ENCODE measurements at regions not wholly inside any gene's neighbourhood (a gene's known extent, or its start where the extent isn't known, plus 50 kb on each side); places are given as distances from the start of the nearest gene placed in this dataset.

DNA sequence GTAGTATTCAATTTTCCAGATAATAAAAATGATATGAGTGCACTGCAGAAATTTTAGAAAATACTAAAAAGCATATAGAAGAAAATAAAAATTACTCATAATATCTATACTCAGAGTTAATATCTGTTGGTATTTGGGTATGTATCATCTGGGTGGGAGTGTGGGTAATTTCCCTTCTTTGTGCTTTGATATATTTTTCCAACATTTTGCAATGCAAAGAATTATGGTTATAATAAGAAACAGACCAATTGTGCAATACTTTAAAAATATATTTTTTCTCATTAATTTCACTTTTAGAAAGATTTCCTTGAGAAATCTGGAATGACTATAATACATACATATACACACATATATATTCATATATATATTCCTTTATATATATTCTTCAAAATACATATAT lies 665.7 kb downstream of the ADGRL2 start:
- no peaks in the 10 kb centered on the region for H3K9me3 ChIP-seq (ENCODE audit: control insufficient read depth in 1 of 2, low read length in 2 of 2)
- peaks cover 0 to 4% of the 10 kb centered on the region in 2 donors for H3K4me1 ChIP-seq (ENCODE audit: control insufficient read depth in 1 of 2, insufficient read depth in 2 of 2, low read length in 2 of 2)
- H3K36me3 ChIP-seq (ENCODE audit: control insufficient read depth in 1 of 2, insufficient read depth in 2 of 2, low read length in 2 of 2), result no peaks in the 10 kb centered on the region
- H3K4me3 ChIP-seq (ENCODE audit: low read depth in 1 of 2, low read length in 2 of 2), result no peak overlapping the region
- H3K27ac ChIP-seq (ENCODE audit: low read length), result no peak overlapping the region
- no peaks in the 10 kb centered on the region for H3K27me3 ChIP-seq (ENCODE audit: low read depth, low read length)

DNA sequence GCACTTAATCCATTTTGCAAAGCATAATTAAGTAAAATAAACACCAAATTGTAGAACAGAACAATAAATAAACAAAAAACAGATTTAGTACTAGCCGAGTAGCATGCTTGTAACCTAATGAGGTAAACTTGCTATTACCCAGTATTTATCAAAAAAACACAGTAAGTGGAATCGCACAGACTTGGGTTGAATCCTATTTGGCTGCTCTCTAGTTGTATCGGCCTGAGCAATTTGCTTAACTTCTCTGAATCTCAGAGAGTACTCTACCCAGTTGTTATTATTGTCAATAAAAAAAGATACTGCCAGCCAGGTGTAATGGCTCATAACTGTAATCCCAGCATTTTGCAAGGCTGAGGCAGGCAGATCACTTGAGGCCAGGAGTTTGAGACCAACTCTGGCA lies 664.3 kb downstream of the ADGRL2 start:
- H3K27ac ChIP-seq (ENCODE audit: low read length), result no peak overlapping the region
- H3K9me3 ChIP-seq (ENCODE audit: control insufficient read depth in 1 of 2, low read length in 2 of 2), result no peaks in the 10 kb centered on the region
- H3K4me3 ChIP-seq (ENCODE audit: low read depth in 1 of 2, low read length in 2 of 2), result no peak overlapping the region
- no peaks in the 10 kb centered on the region for H3K27me3 ChIP-seq (ENCODE audit: low read depth, low read length)
- no peaks in the 10 kb centered on the region for H3K36me3 ChIP-seq (ENCODE audit: control insufficient read depth in 1 of 2, insufficient read depth in 2 of 2, low read length in 2 of 2)
- H3K4me1 ChIP-seq (ENCODE audit: control insufficient read depth in 1 of 2, insufficient read depth in 2 of 2, low read length in 2 of 2), result peaks cover 0 to 4% of the 10 kb centered on the region in 2 donors

DNA sequence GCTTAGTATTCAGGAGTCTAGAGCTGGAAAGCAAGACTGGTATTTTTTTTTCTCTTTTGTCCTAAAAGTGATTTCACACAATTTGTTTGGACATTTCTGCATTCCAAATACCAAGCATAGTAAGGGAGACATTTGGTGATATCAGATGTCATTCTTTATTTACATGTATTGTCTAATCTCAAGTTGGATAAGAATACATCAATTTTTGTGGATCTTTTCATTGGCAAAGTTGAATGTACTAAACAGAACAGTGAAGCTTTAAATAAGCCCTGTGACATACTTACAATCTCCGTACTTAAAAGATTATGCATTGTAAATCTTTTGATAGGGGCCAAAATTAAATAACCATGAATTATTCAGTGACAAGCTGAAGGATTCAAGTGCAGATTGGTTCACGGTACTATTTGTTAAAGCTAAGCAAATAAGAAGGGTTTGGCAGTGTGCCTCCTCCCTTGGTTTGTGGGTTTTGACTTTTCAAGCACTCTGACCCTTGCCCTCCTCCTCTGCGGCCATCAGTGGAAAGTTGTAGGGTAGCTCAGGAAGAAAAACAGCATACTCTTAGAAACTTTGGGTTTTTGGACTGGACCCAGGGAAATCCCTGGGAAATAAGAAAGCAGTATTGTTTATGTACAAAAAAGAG lies 663.7 kb downstream of the ADGRL2 start:
- no peak overlapping the region for H3K27ac ChIP-seq (ENCODE audit: low read length)
- H3K4me3 ChIP-seq (ENCODE audit: low read depth in 1 of 2, low read length in 2 of 2), result no peak overlapping the region
- H3K4me1 ChIP-seq (ENCODE audit: control insufficient read depth in 1 of 2, insufficient read depth in 2 of 2, low read length in 2 of 2), result peaks cover 0 to 4% of the 10 kb centered on the region in 2 donors
- no peaks in the 10 kb centered on the region for H3K27me3 ChIP-seq (ENCODE audit: low read depth, low read length)
- H3K36me3 ChIP-seq (ENCODE audit: control insufficient read depth in 1 of 2, insufficient read depth in 2 of 2, low read length in 2 of 2), result no peaks in the 10 kb centered on the region
- H3K9me3 ChIP-seq (ENCODE audit: control insufficient read depth in 1 of 2, low read length in 2 of 2), result no peaks in the 10 kb centered on the region

DNA sequence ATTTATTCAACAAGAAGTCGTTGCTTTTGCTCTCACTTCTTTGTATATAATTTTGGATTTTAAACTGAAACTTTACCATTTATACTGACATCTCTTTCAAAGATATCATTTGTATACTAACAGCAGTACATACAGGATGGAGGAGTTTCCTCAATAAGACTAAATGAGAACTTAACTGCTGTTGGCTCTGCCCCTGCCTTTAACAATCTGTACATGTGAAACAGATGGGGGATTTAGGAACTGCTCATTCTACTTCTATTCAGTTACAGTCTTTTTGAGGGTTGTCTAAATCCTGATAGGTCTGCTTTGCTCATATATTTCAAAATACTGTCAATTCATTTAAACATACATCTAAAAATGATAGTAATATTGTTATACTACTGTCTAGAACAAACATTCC lies 663.2 kb downstream of the ADGRL2 start:
- no peak overlapping the region for H3K4me3 ChIP-seq (ENCODE audit: low read depth in 1 of 2, low read length in 2 of 2)
- no peaks in the 10 kb centered on the region for H3K36me3 ChIP-seq (ENCODE audit: control insufficient read depth in 1 of 2, insufficient read depth in 2 of 2, low read length in 2 of 2)
- no peaks in the 10 kb centered on the region for H3K9me3 ChIP-seq (ENCODE audit: control insufficient read depth in 1 of 2, low read length in 2 of 2)
- peaks cover 0 to 4% of the 10 kb centered on the region in 2 donors for H3K4me1 ChIP-seq (ENCODE audit: control insufficient read depth in 1 of 2, insufficient read depth in 2 of 2, low read length in 2 of 2)
- H3K27ac ChIP-seq (ENCODE audit: low read length), result no peak overlapping the region
- H3K27me3 ChIP-seq (ENCODE audit: low read depth, low read length), result no peaks in the 10 kb centered on the region

DNA sequence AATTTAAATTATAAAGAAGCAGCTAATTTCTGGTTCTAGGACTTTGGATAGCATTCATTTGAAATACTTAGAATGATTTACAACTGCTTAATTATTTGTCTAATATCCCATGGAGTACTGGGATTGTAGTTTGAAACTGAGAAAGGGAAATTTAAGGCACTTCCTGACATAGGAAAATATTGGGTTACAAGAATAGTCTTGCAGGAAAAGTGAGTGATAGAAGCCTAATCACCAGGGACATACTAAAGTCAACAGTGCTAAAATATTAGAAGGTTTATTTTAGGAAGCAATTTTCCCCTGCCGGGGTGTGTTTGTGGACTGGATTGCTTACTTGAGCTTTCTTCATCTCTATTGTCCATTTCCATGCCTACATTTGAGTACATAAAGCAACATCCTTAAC lies 661.6 kb downstream of the ADGRL2 start:
- no peaks in the 10 kb centered on the region for H3K27me3 ChIP-seq (ENCODE audit: low read depth, low read length)
- no peaks in the 10 kb centered on the region for H3K9me3 ChIP-seq (ENCODE audit: control insufficient read depth in 1 of 2, low read length in 2 of 2)
- no peak overlapping the region for H3K4me3 ChIP-seq (ENCODE audit: low read depth in 1 of 2, low read length in 2 of 2)
- H3K4me1 ChIP-seq (ENCODE audit: control insufficient read depth in 1 of 2, insufficient read depth in 2 of 2, low read length in 2 of 2), result peaks cover 0 to 4% of the 10 kb centered on the region in 2 donors
- no peaks in the 10 kb centered on the region for H3K36me3 ChIP-seq (ENCODE audit: control insufficient read depth in 1 of 2, insufficient read depth in 2 of 2, low read length in 2 of 2)
- no peak overlapping the region for H3K27ac ChIP-seq (ENCODE audit: low read length)

DNA sequence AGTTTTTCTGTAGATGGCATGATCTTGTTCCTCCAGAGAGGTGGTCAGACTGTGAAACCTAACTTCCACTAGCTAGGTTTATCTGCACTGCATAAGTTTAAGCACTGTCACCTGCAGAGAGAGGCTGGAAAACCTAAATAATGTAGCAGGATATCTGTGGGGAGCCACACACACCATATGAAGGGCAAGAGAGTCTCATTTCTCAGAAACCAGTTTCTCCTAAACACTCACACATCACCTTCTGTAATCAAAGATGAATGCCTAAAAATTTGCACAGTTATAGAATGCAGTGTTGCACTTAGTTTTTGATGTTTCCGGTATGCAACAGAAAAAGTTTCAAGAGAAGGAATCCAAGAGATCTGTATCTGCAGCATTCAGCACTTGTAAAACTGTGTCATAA lies 654.6 kb downstream of the ADGRL2 start:
- no peaks in the 10 kb centered on the region for H3K4me1 ChIP-seq (ENCODE audit: control insufficient read depth in 1 of 2, insufficient read depth in 2 of 2, low read length in 2 of 2)
- no peak overlapping the region for H3K27ac ChIP-seq (ENCODE audit: low read length)
- no peaks in the 10 kb centered on the region for H3K36me3 ChIP-seq (ENCODE audit: control insufficient read depth in 1 of 2, insufficient read depth in 2 of 2, low read length in 2 of 2)
- H3K4me3 ChIP-seq (ENCODE audit: low read depth in 1 of 2, low read length in 2 of 2), result no peak overlapping the region
- peaks cover 8 to 13% of the 10 kb centered on the region in 2 donors for H3K9me3 ChIP-seq (ENCODE audit: control insufficient read depth in 1 of 2, low read length in 2 of 2)
- H3K27me3 ChIP-seq (ENCODE audit: low read depth, low read length), result no peaks in the 10 kb centered on the region

DNA sequence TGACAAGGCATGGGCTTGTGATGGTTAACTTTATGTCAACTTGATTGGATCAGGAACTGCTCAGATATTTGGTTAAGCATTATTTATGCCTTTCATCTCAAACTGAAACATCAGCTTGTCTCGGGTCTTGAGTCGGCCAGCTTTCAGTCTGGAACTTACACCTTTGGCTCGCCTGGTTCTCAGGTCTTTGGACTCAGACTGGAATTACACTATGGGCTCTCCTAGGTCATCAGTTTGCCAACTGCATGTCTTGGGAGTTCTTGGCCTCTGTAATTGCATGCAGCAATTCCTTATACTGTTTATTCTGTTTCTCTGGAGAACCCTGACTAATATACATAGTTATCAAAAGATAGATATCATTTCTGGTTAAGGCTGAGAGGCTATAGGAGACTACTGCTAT lies 653.7 kb downstream of the ADGRL2 start:
- H3K4me3 ChIP-seq (ENCODE audit: low read depth in 1 of 2, low read length in 2 of 2), result no peak overlapping the region
- no peak overlapping the region for H3K27ac ChIP-seq (ENCODE audit: low read length)
- H3K36me3 ChIP-seq (ENCODE audit: control insufficient read depth in 1 of 2, insufficient read depth in 2 of 2, low read length in 2 of 2), result no peaks in the 10 kb centered on the region
- no peaks in the 10 kb centered on the region for H3K4me1 ChIP-seq (ENCODE audit: control insufficient read depth in 1 of 2, insufficient read depth in 2 of 2, low read length in 2 of 2)
- peaks cover 8 to 13% of the 10 kb centered on the region in 2 donors for H3K9me3 ChIP-seq (ENCODE audit: control insufficient read depth in 1 of 2, low read length in 2 of 2)
- H3K27me3 ChIP-seq (ENCODE audit: low read depth, low read length), result no peaks in the 10 kb centered on the region

DNA sequence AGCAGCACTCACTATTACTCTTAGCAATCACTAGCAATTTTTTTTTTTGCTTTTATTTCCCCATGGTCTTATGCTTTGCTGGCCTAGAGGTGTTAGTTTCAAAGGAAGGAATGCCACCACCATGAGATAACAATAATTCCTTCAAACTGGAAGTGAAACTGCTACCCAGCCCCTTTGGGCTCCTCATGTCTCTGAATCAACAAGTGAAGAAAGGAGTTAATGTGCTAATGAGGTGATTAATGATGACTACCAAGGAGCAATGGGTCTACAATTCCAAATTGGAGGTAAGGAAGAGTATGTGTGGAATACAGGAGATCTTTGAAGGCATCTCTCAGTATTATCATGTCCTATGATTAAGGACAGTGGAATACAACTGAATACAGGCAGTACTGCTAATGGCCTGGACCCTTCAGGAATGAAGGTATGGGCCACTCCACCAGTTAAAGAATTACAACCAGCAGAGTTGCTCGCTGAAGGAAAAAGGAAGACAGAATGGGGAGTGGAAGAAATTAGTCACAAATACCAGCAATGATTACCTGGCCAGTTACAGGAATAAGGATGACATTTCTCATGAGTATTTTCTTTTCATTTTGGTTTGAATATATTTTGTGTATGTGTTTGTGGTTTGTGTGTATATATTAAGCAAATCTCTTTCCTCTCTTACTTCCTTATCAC lies 652.9 kb downstream of the ADGRL2 start:
- Histone ChIP-seq H3K9me3 (ENCODE audit: control insufficient read depth in 1 of 2, low read length in 2 of 2) (peaks cover 8 to 13% of the 10 kb centered on the region in 2 donors), H3K4me3 (ENCODE audit: low read depth in 1 of 2, low read length in 2 of 2) (no peak overlapping the region), H3K27me3 (ENCODE audit: low read depth, low read length) (no peaks in the 10 kb centered on the region), H3K27ac (ENCODE audit: low read length) (no peak overlapping the region), H3K36me3 (ENCODE audit: control insufficient read depth in 1 of 2, insufficient read depth in 2 of 2, low read length in 2 of 2) (no peaks in the 10 kb centered on the region), H3K4me1 (ENCODE audit: control insufficient read depth in 1 of 2, insufficient read depth in 2 of 2, low read length in 2 of 2) (no peaks in the 10 kb centered on the region)

DNA sequence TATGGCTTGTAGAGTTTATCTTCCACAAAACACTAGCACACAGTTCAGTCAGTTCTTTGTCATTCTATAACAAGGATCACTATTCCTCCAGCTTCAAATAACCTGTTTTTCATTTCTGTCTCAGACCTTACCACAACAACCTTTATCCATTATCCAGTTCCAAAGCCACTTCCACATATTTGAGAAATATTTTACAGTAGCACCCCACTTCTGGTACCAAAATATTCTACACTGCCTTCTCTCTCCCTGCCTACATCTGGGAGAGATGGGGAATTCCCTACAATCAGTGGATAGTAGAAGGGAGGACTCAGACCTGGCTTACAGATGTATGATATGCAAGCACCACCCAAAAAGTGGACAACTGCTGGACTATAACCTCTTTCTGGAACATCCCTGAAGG lies 651.4 kb downstream of the ADGRL2 start:
- Histone ChIP-seq H3K27ac (ENCODE audit: low read length) (no peak overlapping the region), H3K9me3 (ENCODE audit: control insufficient read depth in 1 of 2, low read length in 2 of 2) (peaks cover 8 to 13% of the 10 kb centered on the region in 2 donors), H3K27me3 (ENCODE audit: low read depth, low read length) (no peaks in the 10 kb centered on the region), H3K4me3 (ENCODE audit: low read depth in 1 of 2, low read length in 2 of 2) (no peak overlapping the region), H3K4me1 (ENCODE audit: control insufficient read depth in 1 of 2, insufficient read depth in 2 of 2, low read length in 2 of 2) (no peaks in the 10 kb centered on the region), H3K36me3 (ENCODE audit: control insufficient read depth in 1 of 2, insufficient read depth in 2 of 2, low read length in 2 of 2) (no peaks in the 10 kb centered on the region)

DNA sequence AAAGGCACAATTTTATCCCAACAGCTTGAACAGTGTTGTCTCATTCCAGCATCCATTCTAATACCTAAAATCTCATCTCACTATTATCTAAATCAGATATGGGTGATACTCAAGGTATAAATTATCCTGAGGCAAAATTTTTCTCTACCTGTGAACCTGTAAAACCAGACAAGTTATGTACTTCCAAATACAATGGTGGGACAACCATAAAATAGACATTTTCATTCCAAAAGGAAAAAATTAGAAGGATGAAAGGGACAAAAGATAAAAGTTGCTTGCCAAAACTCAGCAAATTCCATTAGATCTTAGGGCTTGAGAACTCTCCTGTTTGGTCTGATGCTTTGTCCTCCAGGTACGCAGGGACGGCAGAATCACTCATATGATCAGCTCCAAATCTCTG lies 650.5 kb downstream of the ADGRL2 start:
- peaks cover 8 to 13% of the 10 kb centered on the region in 2 donors for H3K9me3 ChIP-seq (ENCODE audit: control insufficient read depth in 1 of 2, low read length in 2 of 2)
- H3K4me3 ChIP-seq (ENCODE audit: low read depth in 1 of 2, low read length in 2 of 2), result no peak overlapping the region
- H3K4me1 ChIP-seq (ENCODE audit: control insufficient read depth in 1 of 2, insufficient read depth in 2 of 2, low read length in 2 of 2), result peaks cover 0 to 4% of the 10 kb centered on the region in 2 donors
- H3K36me3 ChIP-seq (ENCODE audit: control insufficient read depth in 1 of 2, insufficient read depth in 2 of 2, low read length in 2 of 2), result no peaks in the 10 kb centered on the region
- H3K27ac ChIP-seq (ENCODE audit: low read length), result no peak overlapping the region
- H3K27me3 ChIP-seq (ENCODE audit: low read depth, low read length), result no peaks in the 10 kb centered on the region

DNA sequence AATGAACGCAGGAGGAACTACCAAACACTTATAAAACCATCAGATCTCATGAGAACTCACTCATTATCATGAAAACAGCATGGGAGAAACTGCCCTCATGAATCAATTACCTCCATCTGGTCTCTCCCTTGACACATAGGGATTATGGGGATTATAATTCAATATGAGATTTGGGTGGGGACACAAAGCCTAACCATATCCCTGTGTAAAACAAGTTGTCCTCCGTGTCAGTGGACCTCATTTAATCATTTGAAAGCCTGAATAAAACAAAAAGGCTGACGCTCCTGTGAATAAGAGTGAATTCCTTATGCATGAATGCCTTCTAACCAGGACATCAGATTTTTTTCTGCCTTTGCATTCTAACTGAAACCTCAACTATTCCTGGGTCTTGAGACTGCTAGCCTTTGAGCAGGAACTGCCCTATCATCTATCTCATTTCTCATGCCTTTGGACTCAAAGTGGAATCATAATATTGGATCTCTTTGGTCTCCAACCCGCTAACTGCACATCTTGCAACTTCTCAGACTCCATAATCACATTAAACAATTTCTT lies 648.8 kb downstream of the ADGRL2 start:
- no peak overlapping the region for H3K4me3 ChIP-seq (ENCODE audit: low read depth in 1 of 2, low read length in 2 of 2)
- H3K36me3 ChIP-seq (ENCODE audit: control insufficient read depth in 1 of 2, insufficient read depth in 2 of 2, low read length in 2 of 2), result no peaks in the 10 kb centered on the region
- H3K27ac ChIP-seq (ENCODE audit: low read length), result no peak overlapping the region
- H3K9me3 ChIP-seq (ENCODE audit: control insufficient read depth in 1 of 2, low read length in 2 of 2), result peaks cover 6 to 13% of the 10 kb centered on the region in 2 donors
- no peaks in the 10 kb centered on the region for H3K27me3 ChIP-seq (ENCODE audit: low read depth, low read length)
- H3K4me1 ChIP-seq (ENCODE audit: control insufficient read depth in 1 of 2, insufficient read depth in 2 of 2, low read length in 2 of 2), result peaks cover 0 to 4% of the 10 kb centered on the region in 2 donors
